GM21381 (cell line): ENCODE measurements at regions not wholly inside any gene's neighbourhood (a gene's known extent, or its start where the extent isn't known, plus 50 kb on each side); places are given as distances from the start of the nearest gene placed in this dataset.
"Not testable (repeated sequence)": the region's sequence is repeated elsewhere in the genome, so short reads cannot be mapped to it uniquely, and the experiment has no call there.

ENCODE experiments used
- ATAC-seq: cut with Tn5 transposase; IDR thresholded peaks from one replicate; pipeline ENCODE4 v1.9.1; 2021; ENCODE audit warnings: mild to moderate bottlenecking, moderate library complexity; ENCODE audit not compliant: unreplicated experiment

DNA sequence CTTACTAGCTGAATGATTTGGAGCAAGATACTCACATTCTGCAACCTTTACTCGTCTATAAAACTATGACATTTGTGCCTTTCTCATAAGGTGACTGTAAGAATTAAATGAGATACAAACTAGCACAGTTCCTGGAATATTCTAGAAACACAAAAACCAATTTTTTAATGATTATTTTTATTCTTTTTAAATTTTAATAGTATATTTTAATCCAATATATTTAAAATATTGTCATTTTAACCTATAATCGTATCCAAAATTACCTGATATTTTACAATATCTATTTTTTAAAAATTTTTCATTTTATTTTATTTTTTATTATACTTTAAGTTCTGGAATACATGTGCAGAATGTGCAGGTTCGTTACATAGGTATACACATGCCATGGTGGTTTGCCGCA is 238.1 kb downstream of the OLFM4 start:
- ATAC-seq = no peak

DNA sequence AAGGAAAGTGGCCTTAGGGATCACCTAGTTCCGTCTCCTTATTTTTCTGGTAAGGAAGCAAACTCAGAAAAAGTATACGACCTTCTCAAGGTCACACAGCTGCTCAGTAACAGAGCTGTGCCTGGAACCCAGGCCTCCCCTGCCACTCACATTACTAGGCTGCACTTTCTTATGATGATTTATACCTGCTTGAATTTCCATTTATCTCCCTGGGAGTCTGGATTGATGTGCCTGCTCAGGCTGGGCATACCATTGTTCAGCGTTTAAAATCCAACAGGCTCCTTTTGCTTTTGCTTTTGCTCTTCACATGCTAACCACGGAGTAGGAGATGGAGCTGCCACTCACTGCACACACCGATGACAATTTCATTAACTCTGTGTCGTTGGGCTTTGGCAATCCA is 241.0 kb downstream of the OLFM4 start:
- ATAC-seq = no peak

DNA sequence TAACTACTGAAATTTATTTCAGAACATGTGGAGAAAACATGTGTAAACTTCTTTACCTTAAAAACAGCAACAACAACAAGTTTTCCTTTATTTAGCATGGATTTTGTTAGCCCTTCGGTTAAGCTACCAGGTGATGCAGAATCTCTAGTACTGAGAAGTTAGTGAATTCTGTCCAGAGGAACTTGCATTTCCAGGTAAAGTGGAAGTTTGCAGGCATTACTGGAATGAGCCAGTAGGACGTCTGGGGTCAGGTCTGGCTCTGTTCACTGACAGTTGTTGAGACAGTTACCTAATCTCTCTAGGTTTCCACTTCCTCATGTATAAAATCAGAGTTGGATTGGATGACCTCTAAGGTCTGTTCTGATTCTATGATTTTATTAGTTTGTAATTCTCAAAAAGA is 244.3 kb downstream of the OLFM4 start:
- ATAC-seq = no peak

DNA sequence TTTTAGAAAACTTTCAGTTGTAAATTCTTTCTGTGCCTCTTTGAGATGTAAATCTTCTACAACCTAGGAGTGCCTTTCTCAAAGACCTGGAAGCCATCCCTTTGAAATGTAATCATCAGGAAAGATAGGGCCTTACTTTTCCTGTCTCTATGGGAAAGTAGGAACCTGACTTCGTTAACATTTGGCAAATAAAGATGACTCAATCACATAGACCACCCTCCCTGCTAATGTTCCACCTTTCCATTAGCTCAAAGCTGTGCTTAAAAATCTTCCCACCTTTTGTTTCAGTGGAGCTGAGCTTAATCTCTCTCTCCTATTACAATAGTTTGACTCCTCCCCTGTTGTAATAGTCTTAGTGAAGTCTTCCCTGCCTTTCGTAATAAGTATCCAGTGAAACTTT is 247.7 kb downstream of the OLFM4 start:
- no peak for ATAC-seq

DNA sequence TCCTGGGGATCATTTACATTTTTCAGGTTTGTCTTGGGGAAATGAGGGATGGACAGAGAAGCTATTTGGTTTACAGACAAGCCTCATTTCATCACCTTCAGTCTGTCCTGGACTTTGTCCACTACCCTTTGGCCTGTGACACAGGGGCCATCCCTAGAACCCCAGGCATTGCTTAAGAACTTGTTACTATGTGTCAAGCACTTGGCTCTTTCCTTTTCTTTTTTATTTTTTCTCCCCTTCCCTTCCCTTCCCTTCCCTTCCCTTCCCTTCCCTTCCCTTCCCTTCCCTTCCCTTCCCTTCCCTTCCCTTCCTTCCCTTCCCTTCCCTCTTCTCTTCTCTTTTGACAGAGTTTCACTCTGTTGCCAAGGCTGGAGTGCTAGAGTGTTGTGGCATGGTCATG is 253.1 kb downstream of the OLFM4 start:
- ATAC-seq = no peak

DNA sequence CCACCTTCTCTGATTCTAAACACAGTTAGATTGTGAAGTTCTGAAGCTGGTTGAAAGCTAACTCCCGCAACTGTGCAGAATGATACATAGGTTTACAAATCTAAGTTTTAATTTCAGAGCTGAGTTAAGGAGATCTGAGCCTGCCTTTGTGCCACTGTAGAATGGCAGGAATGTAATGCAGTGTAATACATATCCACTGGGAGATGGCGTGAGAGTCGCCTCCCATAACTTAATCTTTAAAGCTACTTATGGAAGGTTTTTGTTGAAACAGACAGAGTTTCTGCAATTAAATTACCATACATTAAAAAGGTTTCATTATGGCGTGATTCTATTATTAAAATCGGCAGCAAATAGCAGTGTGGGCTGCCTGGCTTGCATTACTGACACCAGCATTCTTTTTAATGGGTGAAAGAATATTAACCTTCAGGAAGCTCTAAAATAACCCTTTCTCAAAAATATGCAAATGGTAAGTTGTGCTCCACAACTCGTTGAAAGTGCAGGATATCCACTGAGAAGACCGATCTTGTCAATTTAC is 257.4 kb downstream of the OLFM4 start:
- no peak for ATAC-seq

DNA sequence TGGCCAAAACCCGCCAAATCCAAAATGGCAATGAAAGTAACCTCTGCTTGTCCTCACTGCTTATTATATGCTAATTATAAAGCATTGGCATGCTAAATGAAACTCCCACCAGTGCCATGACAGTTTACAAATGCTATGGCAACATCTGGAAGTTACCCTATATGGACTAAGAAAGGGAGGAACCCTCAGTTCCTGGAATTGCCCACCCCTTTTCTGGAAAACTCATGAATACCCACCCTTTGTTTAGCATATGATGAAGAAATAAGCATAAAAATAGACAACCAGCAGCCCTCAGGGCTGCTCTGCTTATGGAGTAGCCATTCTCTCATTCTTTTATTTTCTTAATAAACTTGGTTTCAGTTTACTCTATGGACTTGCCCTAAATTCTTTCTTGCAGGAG is 269.8 kb downstream of the OLFM4 start:
- ATAC-seq = no peak

DNA sequence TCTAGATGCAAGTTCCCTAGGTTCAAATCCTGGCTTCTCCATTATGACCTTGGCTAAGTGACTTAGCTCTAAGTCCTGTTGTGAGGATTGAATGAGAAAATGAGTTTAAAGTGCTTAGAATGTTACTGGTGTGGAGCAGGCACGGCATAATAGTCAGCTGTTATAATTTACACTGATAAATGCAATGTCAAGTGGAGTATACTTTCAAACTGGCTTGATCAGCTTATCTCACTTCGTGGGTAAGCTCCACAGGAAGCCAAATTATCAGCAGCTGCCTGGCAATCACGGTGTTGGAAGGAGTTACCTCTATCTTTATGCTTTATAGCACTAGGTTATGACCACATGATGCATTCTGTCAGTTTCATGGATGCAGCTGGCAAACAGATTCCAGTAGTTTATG is 272.8 kb downstream of the OLFM4 start:
- no peak for ATAC-seq

DNA sequence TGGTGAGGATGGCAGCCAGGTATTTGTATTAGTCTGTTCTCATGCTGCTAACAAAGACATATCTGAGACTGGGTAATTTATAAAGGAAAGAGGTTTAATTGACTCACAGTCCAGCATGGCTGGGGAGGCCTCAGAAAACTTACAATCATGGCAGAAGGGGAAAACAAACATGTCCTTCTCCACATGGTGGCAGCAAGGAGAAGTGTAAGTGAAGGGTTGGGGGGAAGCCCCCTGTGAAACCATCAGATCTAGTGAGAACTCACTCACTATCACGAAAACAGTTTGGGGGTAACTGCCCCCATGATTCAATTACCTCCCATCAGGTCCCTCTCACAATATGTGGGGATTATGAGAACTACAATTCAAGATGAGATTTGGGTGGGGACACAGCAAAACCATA is 276.8 kb downstream of the OLFM4 start:
- not testable (repeated sequence) for ATAC-seq

DNA sequence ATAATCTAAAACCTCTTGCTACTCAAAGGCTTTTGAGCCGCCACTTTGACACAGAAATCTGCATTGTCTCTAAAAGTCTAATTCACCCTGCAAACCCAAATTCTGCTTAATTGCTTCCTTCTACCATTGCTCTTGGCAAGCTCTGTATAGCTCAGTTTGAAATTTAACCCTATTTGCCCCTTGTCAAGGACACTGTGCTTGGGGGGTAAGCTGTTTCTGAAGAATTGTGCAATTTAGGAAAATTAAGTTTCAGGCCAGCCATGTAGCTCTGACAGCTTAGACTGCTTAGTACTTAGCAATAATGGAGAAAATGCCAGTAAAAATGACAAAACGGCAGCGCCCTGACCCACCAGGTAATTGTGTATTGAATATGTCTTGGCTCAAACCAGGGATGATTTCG is 282.2 kb downstream of the OLFM4 start:
- no peak for ATAC-seq

DNA sequence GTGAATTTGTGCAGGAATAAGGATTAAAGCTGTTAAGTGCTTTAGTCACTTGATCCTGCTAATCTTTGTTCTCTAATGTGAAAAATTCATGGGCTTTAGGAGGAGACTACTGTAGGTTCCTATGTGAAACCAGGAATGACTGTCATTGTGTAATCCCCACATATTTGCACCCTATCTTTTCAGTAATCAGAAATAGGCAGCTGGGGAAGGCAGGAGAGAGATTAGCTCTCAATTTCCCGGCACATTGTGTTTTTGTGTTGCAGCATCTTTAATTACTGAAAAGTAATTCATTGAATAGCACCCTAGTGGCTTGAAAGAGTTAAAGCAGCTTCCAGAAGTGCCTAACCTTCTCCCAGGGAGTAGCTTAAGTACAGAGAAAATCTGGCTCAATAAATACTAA is 282.9 kb downstream of the OLFM4 start:
- ATAC-seq = no peak

DNA sequence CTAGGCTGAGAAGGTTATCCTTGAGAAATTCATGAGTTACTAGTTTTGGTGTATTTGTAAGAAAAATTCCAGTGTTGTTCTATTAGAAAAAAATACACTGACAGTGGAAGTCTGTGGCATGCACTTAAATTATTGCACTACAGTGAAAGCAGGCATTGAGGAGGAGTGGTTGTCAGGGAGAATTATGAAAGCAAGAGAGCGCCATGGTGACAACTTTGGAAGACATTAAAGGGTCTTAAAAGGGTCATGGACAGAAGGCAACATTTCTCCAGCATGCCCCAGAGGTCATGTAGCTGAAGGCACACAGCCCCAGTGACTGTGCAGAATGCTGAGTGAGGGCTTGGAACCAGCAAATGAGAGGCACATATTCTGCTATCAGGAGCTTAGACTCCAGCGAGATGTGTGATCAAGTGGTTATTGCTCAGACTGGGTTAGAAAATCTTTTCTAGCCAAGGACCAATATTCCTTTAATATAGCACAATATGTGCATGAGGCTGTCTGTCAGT is 292.7 kb downstream of the OLFM4 start:
- ATAC-seq = no peak

DNA sequence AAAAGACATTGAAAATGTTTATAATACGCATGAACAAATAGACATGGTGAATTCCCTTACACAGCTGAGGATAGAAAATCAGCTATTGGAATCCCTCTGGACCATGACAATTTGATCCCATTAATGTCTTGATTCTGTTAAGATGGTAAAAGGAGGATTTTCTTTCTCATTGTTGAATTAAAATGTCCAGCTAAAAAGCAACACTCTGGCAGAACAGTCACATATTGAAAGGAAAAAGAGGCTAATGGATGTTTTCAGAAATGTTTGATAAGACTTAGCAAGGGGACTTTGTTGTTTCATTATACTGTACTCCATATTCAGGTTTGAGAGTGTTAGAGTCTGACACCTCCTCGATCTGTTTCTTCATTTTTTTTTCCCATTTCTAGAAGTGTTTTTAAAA is 296.0 kb downstream of the OLFM4 start:
- ATAC-seq = no peak

DNA sequence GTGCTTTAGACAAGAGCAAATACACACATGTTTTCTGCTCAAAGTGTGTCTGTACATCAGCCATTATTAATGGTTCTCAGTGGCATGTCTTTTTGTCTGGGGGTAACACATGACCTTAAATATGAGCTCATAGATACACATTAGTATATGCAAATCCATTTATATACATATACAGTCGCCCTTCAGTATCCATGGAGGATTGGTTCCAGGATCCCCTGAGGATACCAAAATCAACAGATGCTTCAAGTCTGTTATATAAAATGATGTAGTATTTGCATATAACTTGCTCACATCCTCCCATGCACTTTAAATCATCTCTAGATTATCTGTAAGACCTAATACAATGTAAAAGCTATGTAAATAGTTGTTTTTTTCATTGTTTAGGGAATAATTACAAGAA is 298.1 kb downstream of the OLFM4 start:
- no peak for ATAC-seq

DNA sequence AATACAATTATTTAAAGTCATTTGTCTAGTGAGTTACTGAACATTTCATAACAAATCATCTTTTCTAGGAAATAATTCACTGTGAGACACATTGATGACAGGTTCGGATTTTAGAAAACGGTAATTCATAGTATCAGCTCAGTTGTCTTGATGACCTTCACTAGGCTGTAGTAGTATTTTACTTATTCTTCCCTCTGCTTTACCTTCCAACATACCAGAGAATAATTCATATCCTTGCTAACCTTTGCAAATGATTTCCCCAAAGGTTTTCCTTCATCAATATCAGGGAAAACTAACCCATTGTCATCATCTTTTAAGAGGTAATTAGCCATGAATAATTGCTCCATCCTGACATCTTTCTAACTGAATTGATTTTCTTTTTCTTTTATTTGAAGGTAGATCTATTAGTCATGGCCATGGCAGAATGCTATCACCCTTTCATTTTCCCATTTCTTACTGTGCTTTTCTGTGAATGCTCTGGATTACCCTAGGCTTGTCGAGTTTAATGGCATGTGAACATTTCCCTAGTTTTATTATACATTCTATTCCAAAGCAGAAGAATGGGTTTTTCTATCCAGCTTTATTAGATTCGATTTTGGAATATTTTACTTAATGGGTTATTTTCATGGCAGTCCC is 299.2 kb downstream of the OLFM4 start:
- no peak for ATAC-seq

DNA sequence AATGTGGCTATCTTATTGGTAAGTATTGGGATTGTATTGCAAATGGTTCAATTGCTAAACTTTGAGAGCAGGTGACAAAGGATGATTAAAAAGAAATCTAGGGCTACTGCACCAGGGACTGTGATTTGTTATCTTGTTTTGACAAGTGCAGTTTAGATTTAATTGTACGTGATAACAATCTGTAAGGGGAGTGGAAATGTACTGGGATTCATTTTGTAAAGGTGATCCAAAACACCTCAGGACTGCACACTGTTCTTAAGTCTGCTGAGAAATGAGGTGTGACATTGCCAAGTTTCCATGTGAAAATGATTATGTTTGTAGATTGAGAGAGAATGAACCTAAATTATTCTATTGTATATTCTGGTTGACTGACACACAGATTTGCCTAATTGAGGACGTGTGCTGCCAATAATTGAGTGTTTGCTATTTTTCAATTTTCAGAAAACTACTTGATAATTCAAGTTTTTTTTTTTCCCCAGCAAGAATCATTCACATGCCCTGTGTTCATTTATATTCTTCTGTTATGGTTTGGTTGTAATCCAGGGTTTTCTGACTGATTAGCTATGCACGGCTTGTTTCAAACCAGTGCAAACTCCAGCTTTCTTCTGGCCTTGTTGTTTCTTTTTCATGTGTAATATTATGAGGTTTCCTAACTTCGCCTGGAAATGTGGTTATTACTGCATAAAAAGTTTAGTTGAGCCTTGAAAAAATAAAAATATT is 308.0 kb downstream of the OLFM4 start:
- no peak for ATAC-seq

DNA sequence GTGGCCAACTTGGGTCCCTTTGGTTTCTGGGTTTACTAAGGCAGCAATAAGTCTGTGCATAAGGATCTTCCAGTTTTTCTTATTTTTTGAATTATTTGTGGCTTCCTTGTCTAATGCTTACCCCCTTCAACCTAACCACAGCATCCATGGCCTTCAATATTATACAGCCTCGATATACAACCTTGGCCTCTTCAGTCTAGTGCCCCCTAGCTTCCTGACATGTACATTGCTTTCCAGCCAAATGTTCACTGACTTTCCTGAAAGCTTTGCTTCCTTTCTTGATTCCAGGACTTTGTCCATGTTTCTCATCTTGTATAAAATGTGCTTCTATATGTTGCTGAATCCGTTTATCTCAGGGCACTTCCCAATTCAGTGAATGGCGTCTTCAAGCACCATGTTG is 310.1 kb downstream of the OLFM4 start:
- no peak for ATAC-seq

DNA sequence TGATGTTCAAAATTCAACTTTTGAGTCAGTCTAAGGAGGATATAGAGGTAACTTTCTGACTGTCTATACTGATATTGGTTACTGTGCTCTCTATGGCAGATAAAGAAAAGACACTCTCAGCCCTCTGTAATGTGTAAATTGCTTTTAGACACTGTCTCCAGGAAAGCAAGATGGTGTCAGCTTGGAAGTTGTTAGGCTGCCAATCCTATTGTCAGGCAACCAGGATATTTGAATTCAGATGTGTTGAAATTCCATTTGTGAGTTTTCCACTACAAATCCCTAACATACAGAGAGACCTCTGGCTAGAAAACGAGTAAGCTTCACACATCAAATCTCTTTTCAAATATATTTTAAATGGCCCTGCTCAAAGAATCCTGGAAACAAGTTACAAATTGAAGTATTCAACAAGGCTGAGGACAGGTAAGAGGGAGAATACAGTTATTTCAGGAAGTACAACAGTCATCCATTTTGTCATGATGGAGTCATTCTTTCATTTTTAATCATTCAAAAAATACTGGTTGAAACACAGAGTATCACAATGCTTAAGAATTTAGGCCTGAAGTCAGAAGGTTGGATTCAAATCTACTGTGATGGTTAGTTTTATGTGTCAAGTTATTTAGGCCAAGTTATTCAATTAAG is 312.0 kb downstream of the OLFM4 start:
- ATAC-seq = no peak

DNA sequence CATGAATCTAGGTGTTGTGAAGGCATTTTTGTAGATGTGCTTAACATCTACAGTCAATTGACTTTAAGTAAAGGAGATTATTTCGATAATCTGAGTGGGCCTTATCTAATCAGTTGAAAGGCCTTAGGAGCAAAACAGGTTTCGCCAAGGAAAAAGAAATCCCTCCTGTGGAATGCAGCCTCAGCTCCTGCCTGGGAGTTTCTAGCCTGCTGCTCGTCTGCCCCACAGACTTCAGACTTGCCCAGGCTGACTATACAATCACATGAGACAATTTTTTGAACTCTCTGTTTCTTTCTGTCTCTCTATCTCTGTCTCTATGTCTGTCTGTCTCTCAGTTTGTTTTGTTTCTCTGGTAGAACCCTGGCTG is 312.5 kb downstream of the OLFM4 start:
- no peak for ATAC-seq

DNA sequence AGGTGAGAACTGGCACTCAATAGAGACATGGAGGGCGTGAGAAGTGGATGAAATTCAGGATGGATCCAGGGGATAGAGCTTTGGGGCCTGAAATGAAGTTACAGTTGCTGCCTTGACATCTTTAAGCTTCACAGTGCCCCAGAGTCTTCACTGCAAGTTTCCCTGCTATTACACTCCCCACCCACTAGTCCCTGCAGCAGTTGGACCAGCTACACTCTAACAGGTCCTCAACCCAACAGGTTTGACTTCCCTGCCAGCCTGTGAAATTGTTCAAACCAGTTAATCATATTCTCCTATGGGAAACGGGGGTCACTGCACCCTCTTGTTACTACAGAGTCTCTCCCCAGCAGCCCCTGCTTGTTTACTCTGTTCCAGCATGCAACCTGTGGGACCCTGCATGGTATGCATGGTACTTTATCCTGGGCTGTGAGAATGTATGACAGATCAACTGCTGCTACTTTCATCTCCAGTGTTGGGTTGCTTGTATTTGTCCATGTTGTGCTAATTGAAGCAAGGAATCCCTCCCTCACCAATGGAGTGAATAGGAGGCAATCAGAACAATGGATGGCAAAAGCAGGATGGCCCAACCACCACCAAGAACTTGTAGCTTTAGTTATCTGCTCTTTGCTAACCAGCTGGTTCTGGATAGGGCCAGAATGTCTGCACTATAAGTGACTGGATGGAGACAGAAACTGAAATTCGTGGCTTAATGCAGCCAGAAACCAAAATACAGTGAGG is 314.2 kb downstream of the OLFM4 start:
- ATAC-seq = no peak

DNA sequence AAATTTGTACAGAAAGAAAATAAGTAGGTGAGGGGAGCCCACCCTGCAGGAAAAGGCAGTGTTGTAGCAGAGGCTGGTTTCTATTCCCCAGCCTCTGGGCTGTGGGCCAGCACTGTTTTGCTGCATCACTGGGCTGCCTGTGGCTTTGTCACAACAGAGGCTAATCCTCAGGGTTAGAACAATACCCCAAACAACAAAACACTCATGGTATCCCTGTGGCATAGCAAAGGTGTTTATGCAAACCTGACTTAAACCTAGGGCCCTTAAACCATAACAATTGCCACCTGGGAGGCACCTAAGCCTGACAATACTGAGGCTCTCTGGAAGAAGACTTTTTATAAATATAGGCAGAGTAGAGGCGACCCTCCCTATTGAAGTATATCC is 314.7 kb downstream of the OLFM4 start:
- no peak for ATAC-seq
